ENCODE measurements at regions not wholly inside any gene's neighbourhood (a gene's known extent, or its start where the extent isn't known, plus 50 kb on each side); places are given as distances from the start of the nearest gene placed in this dataset.

- TF ChIP-seq CTCF (conservative IDR thresholded peaks at IDR 0.05), result no peak
- Mint-ChIP-seq H3K36me3 (no peaks in the 10 kb centered on the region), H3K4me1 (ENCODE audit: unreplicated experiment) (peaks cover 11% of the 10 kb centered on the region), H3K27ac (peak overlapping the region; percentile 37), H3K27me3 (no peaks in the 10 kb centered on the region), H3K4me3 (no peak overlapping the region), H3K9me3 (no peaks in the 10 kb centered on the region)
- no peak for DNase-seq (ENCODE audit: extremely low spot score, unreplicated experiment)
Measured at GRCh38 chr12:92340441-92341064, 194.9 kb upstream of the BTG1 start.

GRCh38 chr12:92340003-92340402 is 194.4 kb upstream of the BTG1 start:
- H3K27me3 Mint-ChIP-seq, result no peaks in the 10 kb centered on the region
- peaks cover 11% of the 10 kb centered on the region for H3K4me1 Mint-ChIP-seq (ENCODE audit: unreplicated experiment)
- no peak for DNase-seq (ENCODE audit: extremely low spot score, unreplicated experiment)
- H3K36me3 Mint-ChIP-seq, result no peaks in the 10 kb centered on the region
- no peaks in the 10 kb centered on the region for H3K9me3 Mint-ChIP-seq
- no peak overlapping the region for H3K4me3 Mint-ChIP-seq
- no peak overlapping the region for H3K27ac Mint-ChIP-seq
- no peak for TF ChIP-seq CTCF (conservative IDR thresholded peaks at IDR 0.05)

- H3K36me3 Mint-ChIP-seq, result no peaks in the 10 kb centered on the region
- H3K9me3 Mint-ChIP-seq, result no peaks in the 10 kb centered on the region
- DNase-seq (ENCODE audit: extremely low spot score, unreplicated experiment), result no peak
- TF ChIP-seq CTCF (conservative IDR thresholded peaks at IDR 0.05), result no peak
- H3K27ac Mint-ChIP-seq, result no peak overlapping the region
- H3K27me3 Mint-ChIP-seq, result no peaks in the 10 kb centered on the region
- H3K4me3 Mint-ChIP-seq, result no peak overlapping the region
- H3K4me1 Mint-ChIP-seq (ENCODE audit: unreplicated experiment), result peaks cover 11% of the 10 kb centered on the region
Measured at GRCh38 chr12:92339198-92339821, 193.7 kb upstream of the BTG1 start.

- no peak for TF ChIP-seq CTCF (conservative IDR thresholded peaks at IDR 0.05)
- no peak for DNase-seq (ENCODE audit: extremely low spot score, unreplicated experiment)
- no peak overlapping the region for H3K27ac Mint-ChIP-seq
Measured at GRCh38 chr12:92338671-92339070, 193.0 kb upstream of the BTG1 start.

GRCh38 chr12:92338102-92338501 is 192.5 kb upstream of the BTG1 start:
- DNase-seq (ENCODE audit: extremely low spot score, unreplicated experiment), result no peak
- no peaks in the 10 kb centered on the region for H3K9me3 Mint-ChIP-seq
- H3K36me3 Mint-ChIP-seq, result no peaks in the 10 kb centered on the region
- no peak overlapping the region for H3K27ac Mint-ChIP-seq
- no peak for TF ChIP-seq CTCF (conservative IDR thresholded peaks at IDR 0.05)
- peaks cover 21% of the 10 kb centered on the region for H3K4me1 Mint-ChIP-seq (ENCODE audit: unreplicated experiment)
- H3K4me3 Mint-ChIP-seq, result no peak overlapping the region
- no peaks in the 10 kb centered on the region for H3K27me3 Mint-ChIP-seq

More at GRCh38 chr12:92338671-92339070, 193.0 kb upstream of the BTG1 start:
- H3K4me3 Mint-ChIP-seq, result no peak overlapping the region
- H3K4me1 Mint-ChIP-seq (ENCODE audit: unreplicated experiment), result peaks cover 16% of the 10 kb centered on the region
- H3K36me3 Mint-ChIP-seq, result no peaks in the 10 kb centered on the region
- H3K27me3 Mint-ChIP-seq, result no peaks in the 10 kb centered on the region
- H3K9me3 Mint-ChIP-seq, result no peaks in the 10 kb centered on the region

All from type B pancreatic cell (in vitro differentiated cells).